BLaER1 (cell line): ENCODE measurements at regions not wholly inside any gene's neighbourhood (a gene's known extent, or its start where the extent isn't known, plus 50 kb on each side); places are given as distances from the start of the nearest gene placed in this dataset.

ENCODE experiments used
- H3K27ac ChIP-seq: shearing (Covaris generic); formaldehyde crosslinking; 2 replicates; pipeline ENCODE4 v1.8.1; 2022
- H3K27me3 ChIP-seq: shearing (Covaris generic); formaldehyde crosslinking; 2 replicates; pipeline ENCODE4 v1.8.1; 2022
- H3K36me3 ChIP-seq: shearing (Covaris generic); formaldehyde crosslinking; 2 replicates; pipeline ENCODE4 v1.8.1; 2022
- H3K4me1 ChIP-seq: shearing (Covaris generic); formaldehyde crosslinking; 2 replicates; pipeline ENCODE4 v1.8.1; 2022
- H3K4me2 ChIP-seq: shearing (Covaris generic); formaldehyde crosslinking; 2 replicates; pipeline ENCODE4 v1.8.1; 2022
- H3K4me3 ChIP-seq: shearing (Covaris generic); formaldehyde crosslinking; 2 replicates; pipeline ENCODE4 v1.8.1; 2022
- H3K9ac ChIP-seq: shearing (Covaris generic); formaldehyde crosslinking; 2 replicates; pipeline ENCODE4 v1.8.1; 2022
- H3K9me3 ChIP-seq: shearing (Covaris generic); formaldehyde crosslinking; 2 replicates; pipeline ENCODE4 v1.8.1; 2022
- H4K20me1 ChIP-seq: shearing (Covaris generic); formaldehyde crosslinking; 2 replicates; pipeline ENCODE4 v1.8.1; 2022
- Cebpa-rat ChIP-seq: shearing (Covaris generic); IDR thresholded peaks from 2 replicates; pipeline ENCODE4 v1.8.1; 2022

GRCh38 chr6:7033202-7033601 lies 74.6 kb upstream of the RREB1 start:
- Histone ChIP-seq H3K9ac (no peak overlapping the region), H3K4me1 (peaks cover 5% of the 10 kb centered on the region; the same call in 1 of the 2 replicates), H3K27ac (no peak overlapping the region), H3K27me3 (no peaks in the 10 kb centered on the region), H3K9me3 (no peaks in the 10 kb centered on the region), H3K4me2 (no peak overlapping the region), H3K36me3 (no peaks in the 10 kb centered on the region), H4K20me1 (no peaks in the 10 kb centered on the region), H3K4me3 (no peak overlapping the region)
- no peak for TF ChIP-seq Cebpa-rat

GRCh38 chr6:7034055-7034454 lies 73.7 kb upstream of the RREB1 start:
- Histone ChIP-seq H3K4me3 (no peak overlapping the region), H3K27me3 (no peaks in the 10 kb centered on the region), H3K36me3 (no peaks in the 10 kb centered on the region), H3K9me3 (no peaks in the 10 kb centered on the region), H3K9ac (no peak overlapping the region), H3K27ac (no peak overlapping the region), H4K20me1 (no peaks in the 10 kb centered on the region), H3K4me1 (peaks cover 5% of the 10 kb centered on the region; the same call in 1 of the 2 replicates), H3K4me2 (no peak overlapping the region)
- no peak for TF ChIP-seq Cebpa-rat

- Histone ChIP-seq H3K4me3 (no peak overlapping the region), H3K27ac (no peak overlapping the region), H3K4me2 (no peak overlapping the region), H3K36me3 (no peaks in the 10 kb centered on the region), H3K27me3 (no peaks in the 10 kb centered on the region), H4K20me1 (no peaks in the 10 kb centered on the region), H3K9ac (no peak overlapping the region), H3K4me1 (peaks cover 5% of the 10 kb centered on the region; the same call in 1 of the 2 replicates), H3K9me3 (no peaks in the 10 kb centered on the region)
- no peak for TF ChIP-seq Cebpa-rat
Observed at GRCh38 chr6:7035837-7036249, 71.9 kb upstream of the RREB1 start.

DNA sequence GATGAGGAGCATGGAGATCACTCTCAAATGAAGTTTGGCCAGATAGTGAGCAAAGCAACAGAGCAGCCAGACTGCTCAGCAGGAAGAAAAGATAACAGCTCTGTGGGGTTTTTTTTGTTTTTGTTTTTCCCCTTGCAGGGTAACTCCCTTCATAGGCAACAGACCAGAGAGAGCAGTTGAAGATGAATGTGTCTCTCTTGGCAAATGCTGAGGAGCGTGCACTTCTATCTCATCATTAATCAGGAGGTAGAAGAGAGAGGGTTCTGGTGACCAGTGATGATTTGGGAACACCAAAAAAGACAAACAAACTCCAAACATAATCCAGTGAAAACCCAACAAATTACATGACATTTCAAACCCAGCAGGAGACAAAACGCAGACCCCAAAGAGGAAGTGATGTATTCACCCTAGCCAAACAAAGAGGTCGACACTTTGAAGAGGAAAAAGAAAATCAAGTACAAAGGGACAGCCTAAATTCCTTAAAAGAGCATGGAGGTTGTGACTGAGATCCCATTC lies 66.2 kb upstream of the RREB1 start:
- Histone ChIP-seq H3K4me1 (peaks cover 22% of the 10 kb centered on the region), H3K9ac (no peak overlapping the region), H3K4me3 (no peak overlapping the region), H4K20me1 (no peaks in the 10 kb centered on the region), H3K9me3 (no peaks in the 10 kb centered on the region), H3K27me3 (no peaks in the 10 kb centered on the region), H3K4me2 (peak overlapping the region; percentile 29), H3K27ac (peak overlapping the region; percentile 13; the same call in 1 of the 2 replicates), H3K36me3 (no peaks in the 10 kb centered on the region)
- no peak for TF ChIP-seq Cebpa-rat

DNA sequence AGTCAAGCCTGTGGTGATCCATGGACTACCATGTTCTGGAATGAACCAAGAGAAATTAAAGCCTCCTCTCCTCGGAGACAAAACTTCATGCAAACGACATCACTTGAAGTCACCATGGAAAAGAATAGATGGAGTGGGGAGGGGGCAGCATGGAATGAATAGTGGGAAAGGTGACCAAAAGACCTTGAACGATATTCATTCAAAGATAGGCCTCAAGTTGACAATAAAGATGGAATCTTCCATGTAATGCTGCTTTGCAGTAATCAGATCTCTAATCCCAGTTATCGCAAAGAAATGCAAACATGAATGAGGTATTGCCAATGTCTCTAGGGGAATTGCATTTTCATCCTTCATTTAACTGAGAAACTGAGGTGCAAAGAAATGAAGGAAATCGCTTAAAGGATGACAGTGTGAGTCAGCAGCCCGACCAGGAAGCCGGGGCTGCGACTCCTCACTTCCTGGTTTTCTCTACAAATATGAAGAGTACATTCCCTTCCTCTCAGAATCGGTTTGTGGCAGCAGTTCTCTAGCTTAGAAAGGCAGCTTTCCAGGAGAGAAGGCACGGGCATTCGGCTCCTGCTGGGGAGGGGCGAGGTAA lies 65.6 kb upstream of the RREB1 start:
- no peak overlapping the region for H3K9ac ChIP-seq
- H3K4me2 ChIP-seq, result peak overlapping the region; percentile 29
- TF ChIP-seq Cebpa-rat, result no peak
- H4K20me1 ChIP-seq, result no peaks in the 10 kb centered on the region
- H3K9me3 ChIP-seq, result no peaks in the 10 kb centered on the region
- no peaks in the 10 kb centered on the region for H3K27me3 ChIP-seq
- no peaks in the 10 kb centered on the region for H3K36me3 ChIP-seq
- H3K4me1 ChIP-seq, result peaks cover 26% of the 10 kb centered on the region
- no peak overlapping the region for H3K4me3 ChIP-seq
- H3K27ac ChIP-seq, result peak overlapping the region; percentile 13; the same call in 1 of the 2 replicates

DNA sequence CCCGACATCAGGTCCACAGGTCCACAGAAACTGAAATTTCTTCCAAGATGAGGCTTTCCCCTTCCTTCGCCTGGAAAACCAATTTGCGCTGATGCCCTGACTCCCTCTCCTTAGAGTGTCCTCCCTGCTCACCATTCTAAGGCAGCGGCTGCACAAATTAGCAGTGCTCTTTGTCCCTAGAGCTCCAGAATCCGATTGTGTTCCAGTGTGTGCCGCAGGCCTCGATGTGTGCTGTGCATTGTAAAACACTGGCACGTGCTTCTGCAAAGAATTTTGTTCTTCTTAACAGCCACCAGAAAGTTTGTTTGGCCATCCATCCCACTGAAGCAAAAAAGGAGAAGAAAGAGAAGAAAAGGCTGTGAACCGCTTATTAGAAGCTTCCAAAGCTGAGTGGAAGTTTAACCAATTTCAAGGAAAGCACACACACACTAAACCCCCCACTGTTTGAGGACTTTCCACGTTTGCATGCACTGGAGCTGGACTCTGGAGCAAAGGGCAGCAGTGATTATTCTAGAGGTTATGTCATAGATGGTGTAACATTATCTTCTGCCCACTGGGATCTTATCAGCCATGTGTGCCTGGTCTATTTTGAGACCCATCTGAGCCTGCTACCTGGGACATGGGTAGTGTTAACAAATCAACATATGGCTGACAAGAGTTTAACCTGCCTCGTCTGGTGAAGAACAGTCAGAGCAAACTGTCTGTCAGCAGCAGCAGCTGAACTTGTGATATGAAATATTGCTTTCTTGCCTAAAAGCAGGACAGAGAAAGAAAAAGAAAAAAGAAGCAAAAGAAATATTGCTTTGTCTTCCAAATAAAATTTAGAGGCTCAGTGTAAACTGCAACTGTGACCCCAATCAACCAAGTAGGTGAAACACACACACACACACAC lies 64.9 kb upstream of the RREB1 start:
- Histone ChIP-seq H3K4me2 (no peak overlapping the region), H3K27ac (no peak overlapping the region)

DNA sequence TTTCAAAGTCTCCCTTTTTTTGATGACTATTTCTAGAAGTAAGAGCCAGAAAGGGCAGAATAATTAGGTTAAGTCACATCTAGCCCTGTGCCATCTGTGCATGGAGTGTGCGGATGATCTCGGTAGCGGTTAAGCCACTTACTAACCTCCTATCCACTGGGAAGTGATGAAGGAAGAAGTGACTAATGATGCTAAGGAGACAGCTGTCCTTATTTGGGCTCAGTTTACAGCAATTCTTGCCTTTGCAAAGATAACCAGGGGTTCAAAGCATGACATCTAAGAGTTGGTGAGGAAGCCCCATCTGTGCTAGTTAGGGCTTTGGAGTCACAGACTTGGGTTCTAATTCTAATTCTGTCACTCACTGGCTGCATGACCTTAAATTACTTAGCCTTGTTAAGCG lies 62.4 kb upstream of the RREB1 start:
- Histone ChIP-seq H3K9ac (no peak overlapping the region), H3K4me2 (no peak overlapping the region), H3K36me3 (no peaks in the 10 kb centered on the region), H4K20me1 (no peaks in the 10 kb centered on the region), H3K4me3 (no peak overlapping the region), H3K27ac (no peak overlapping the region), H3K4me1 (peaks cover 26% of the 10 kb centered on the region), H3K27me3 (no peaks in the 10 kb centered on the region), H3K9me3 (no peaks in the 10 kb centered on the region)
- TF ChIP-seq Cebpa-rat, result no peak

More for the DNA sequence above, 64.9 kb upstream of the RREB1 start:
- Histone ChIP-seq H3K4me3 (no peak overlapping the region), H3K9ac (no peak overlapping the region), H3K9me3 (no peaks in the 10 kb centered on the region), H3K27me3 (no peaks in the 10 kb centered on the region), H4K20me1 (no peaks in the 10 kb centered on the region), H3K36me3 (no peaks in the 10 kb centered on the region), H3K4me1 (peaks cover 26% of the 10 kb centered on the region)
- TF ChIP-seq Cebpa-rat, result no peak

- Histone ChIP-seq H3K36me3 (no peaks in the 10 kb centered on the region), H3K4me1 (peaks cover 29% of the 10 kb centered on the region), H3K27me3 (no peaks in the 10 kb centered on the region), H3K9me3 (no peaks in the 10 kb centered on the region), H3K4me2 (no peak overlapping the region), H3K9ac (no peak overlapping the region), H3K27ac (no peak overlapping the region), H3K4me3 (no peak overlapping the region), H4K20me1 (no peaks in the 10 kb centered on the region)
- no peak for TF ChIP-seq Cebpa-rat
Observed at GRCh38 chr6:7045746-7046145, 62.0 kb upstream of the RREB1 start.

GRCh38 chr6:7047128-7047527 lies 60.6 kb upstream of the RREB1 start:
- Histone ChIP-seq H4K20me1 (no peaks in the 10 kb centered on the region), H3K27me3 (no peaks in the 10 kb centered on the region), H3K9me3 (no peaks in the 10 kb centered on the region), H3K36me3 (no peaks in the 10 kb centered on the region), H3K4me3 (no peak overlapping the region), H3K4me2 (peak overlapping the region; percentile 18; the same call in 1 of the 2 replicates), H3K4me1 (peaks cover 21% of the 10 kb centered on the region), H3K27ac (no peak overlapping the region), H3K9ac (no peak overlapping the region)
- no peak for TF ChIP-seq Cebpa-rat

DNA sequence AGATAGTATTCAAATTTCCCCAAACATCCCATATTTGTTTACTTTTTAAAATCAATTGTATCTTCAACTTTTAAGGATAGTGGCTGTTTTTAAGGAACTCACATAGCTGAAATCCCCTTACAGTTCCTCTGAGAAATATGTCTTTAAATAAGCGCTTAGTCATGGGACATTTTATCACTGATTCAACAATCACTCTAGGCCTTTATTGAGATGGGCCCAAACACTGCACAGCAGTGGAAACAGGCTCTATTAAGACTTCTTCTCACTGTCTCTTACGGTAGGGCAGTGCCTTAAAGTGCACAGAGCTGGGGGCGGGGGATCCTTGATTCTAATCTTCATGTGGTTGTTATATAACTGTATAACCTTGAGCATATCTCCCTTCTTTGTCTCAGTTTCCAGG lies 59.8 kb upstream of the RREB1 start:
- H3K27ac ChIP-seq, result no peak overlapping the region
- H3K9ac ChIP-seq, result no peak overlapping the region
- no peaks in the 10 kb centered on the region for H3K36me3 ChIP-seq
- peaks cover 21% of the 10 kb centered on the region for H3K4me1 ChIP-seq
- no peak overlapping the region for H3K4me3 ChIP-seq
- no peak overlapping the region for H3K4me2 ChIP-seq
- no peaks in the 10 kb centered on the region for H3K9me3 ChIP-seq
- TF ChIP-seq Cebpa-rat, result no peak
- no peaks in the 10 kb centered on the region for H4K20me1 ChIP-seq
- H3K27me3 ChIP-seq, result no peaks in the 10 kb centered on the region
